ENCODE measurements at regions not wholly inside any gene's neighbourhood (a gene's known extent, or its start where the extent isn't known, plus 50 kb on each side); places are given as distances from the start of the nearest gene placed in this dataset.

GRCh38 chr3:132239587-132239986 is 77.6 kb upstream of the ACP3 start:
- no peak for ATAC-seq (replicated peaks in 1 of 4)
- H3K9me3 ChIP-seq, result no peaks in the 10 kb centered on the region

DNA sequence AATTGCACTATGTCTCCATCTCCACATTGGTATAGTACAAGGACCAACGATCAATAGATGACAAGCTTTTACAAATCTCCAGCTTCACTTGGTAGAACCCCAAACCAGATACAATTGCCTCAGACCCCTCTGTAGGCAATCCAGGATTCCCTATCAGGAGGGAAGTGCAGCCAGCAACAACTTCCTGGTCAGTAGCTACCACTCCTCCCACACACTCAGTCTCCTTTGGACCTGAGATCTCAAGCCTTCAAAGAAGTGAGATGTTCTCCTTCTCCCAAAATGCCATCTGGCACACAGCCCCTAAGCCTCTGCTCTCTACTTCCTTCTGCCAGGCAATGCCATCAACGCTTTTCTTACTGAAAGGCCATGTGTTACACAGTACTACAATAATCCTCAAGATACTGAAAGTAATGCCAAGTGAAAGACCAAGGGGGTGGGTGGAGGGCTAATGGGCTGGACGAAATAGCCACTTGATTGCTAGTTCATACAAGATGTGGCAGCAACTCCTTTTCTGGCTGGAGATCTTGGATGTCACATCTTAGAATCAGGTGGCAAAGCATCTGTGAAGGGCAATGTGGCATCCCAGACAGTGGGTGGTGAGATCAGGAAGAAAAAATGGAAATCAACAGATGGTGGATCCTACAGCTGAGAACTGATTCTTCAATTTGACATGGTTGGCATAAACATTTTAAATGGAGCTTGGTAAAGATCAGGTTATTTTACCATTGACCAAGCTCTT is 75.3 kb upstream of the ACP3 start:
- H3K4me3 ChIP-seq (ENCODE audit: control insufficient read depth in 1 of 2, extremely low read depth in 1 of 2, low read length in 1 of 2), result no peak overlapping the region
- H3K36me3 ChIP-seq (ENCODE audit: control insufficient read depth in 2 of 2, extremely low read depth in 1 of 2, insufficient read depth in 1 of 2, low read length in 1 of 2), result no peaks in the 10 kb centered on the region
- DNase-seq, result no peak
- H3K9me3 ChIP-seq, result no peaks in the 10 kb centered on the region
- ATAC-seq (replicated peaks in 1 of 4), result no peak
- ChIA-PET POLR2A (no interaction called here), CTCF (no interaction called here)
- H3K27ac ChIP-seq (ENCODE audit: low read length), result no peak overlapping the region
- Mint-ChIP-seq H3K27ac (no peak overlapping the region), H3K4me1 (no peaks in the 10 kb centered on the region), H3K4me3 (no peak overlapping the region), H3K27me3 (peaks cover 15 to 38% of the 10 kb centered on the region in 2 donors), H3K36me3 (no peaks in the 10 kb centered on the region), H3K9me3 (peaks cover 0 to 4% (median 0%) of the 10 kb centered on the region in 3 donors)
- 88% methylated on average over 1 of the region's 3 CpGs for WGBS (ENCODE audit: insufficient coverage)
- H3K27me3 ChIP-seq (replicated peaks in 1 of 2; ENCODE audit: control insufficient read depth in 2 of 2, extremely low read depth in 1 of 2, insufficient read depth in 2 of 2, low read length in 1 of 2), result peaks cover 0 to 6% of the 10 kb centered on the region in 2 experiments
- H3K4me1 ChIP-seq (ENCODE audit: control insufficient read depth in 1 of 2, extremely low read depth in 1 of 2, insufficient read depth in 2 of 2, low read length in 2 of 2), result no peaks in the 10 kb centered on the region

More at GRCh38 chr3:132239587-132239986, 77.6 kb upstream of the ACP3 start:
- peaks cover 11 to 30% of the 10 kb centered on the region in 2 donors for H3K27me3 Mint-ChIP-seq
- H3K4me3 Mint-ChIP-seq, result no peak overlapping the region
- H3K9me3 Mint-ChIP-seq, result peaks cover 0 to 4% (median 0%) of the 10 kb centered on the region in 3 donors
- H3K27ac ChIP-seq (ENCODE audit: low read length), result no peak overlapping the region
- DNase-seq, result no peak
- no peaks in the 10 kb centered on the region for H3K4me1 Mint-ChIP-seq
- H3K36me3 Mint-ChIP-seq, result no peaks in the 10 kb centered on the region
- no peak overlapping the region for H3K4me3 ChIP-seq (ENCODE audit: control insufficient read depth in 1 of 2, extremely low read depth in 1 of 2, low read length in 1 of 2)
- CTCF ChIA-PET, result no interaction called here
- H3K4me1 ChIP-seq (ENCODE audit: control insufficient read depth in 1 of 2, extremely low read depth in 1 of 2, insufficient read depth in 2 of 2, low read length in 2 of 2), result no peaks in the 10 kb centered on the region
- no peaks in the 10 kb centered on the region for H3K36me3 ChIP-seq (ENCODE audit: control insufficient read depth in 2 of 2, extremely low read depth in 1 of 2, insufficient read depth in 1 of 2, low read length in 1 of 2)
- POLR2A ChIA-PET, result no interaction called here
- H3K27ac Mint-ChIP-seq, result no peak overlapping the region
- no peaks in the 10 kb centered on the region for H3K27me3 ChIP-seq (replicated peaks in 1 of 2; ENCODE audit: control insufficient read depth in 2 of 2, extremely low read depth in 1 of 2, insufficient read depth in 2 of 2, low read length in 1 of 2)

GRCh38 chr3:132242790-132243189 is 74.4 kb upstream of the ACP3 start:
- Mint-ChIP-seq H3K4me1 (no peaks in the 10 kb centered on the region), H3K27ac (no peak overlapping the region), H3K9me3 (peaks cover 0 to 4% (median 0%) of the 10 kb centered on the region in 3 donors), H3K36me3 (no peaks in the 10 kb centered on the region), H3K4me3 (no peak overlapping the region), H3K27me3 (peaks cover 17 to 36% of the 10 kb centered on the region in 2 donors)
- no peak for ATAC-seq (replicated peaks in 1 of 4)
- H3K27ac ChIP-seq (ENCODE audit: low read length), result no peak overlapping the region
- H3K9me3 ChIP-seq, result no peaks in the 10 kb centered on the region
- DNase-seq, result no peak
- ChIA-PET CTCF (no interaction called here), POLR2A (no interaction called here)
- H3K27me3 ChIP-seq (replicated peaks in 1 of 2; ENCODE audit: control insufficient read depth in 2 of 2, extremely low read depth in 1 of 2, insufficient read depth in 2 of 2, low read length in 1 of 2), result peaks cover 0 to 6% of the 10 kb centered on the region in 2 experiments
- no peaks in the 10 kb centered on the region for H3K36me3 ChIP-seq (ENCODE audit: control insufficient read depth in 2 of 2, extremely low read depth in 1 of 2, insufficient read depth in 1 of 2, low read length in 1 of 2)
- H3K4me1 ChIP-seq (ENCODE audit: control insufficient read depth in 1 of 2, extremely low read depth in 1 of 2, insufficient read depth in 2 of 2, low read length in 2 of 2), result no peaks in the 10 kb centered on the region
- no CpG with 5 or more reads among the region's 3 CpGs for WGBS (ENCODE audit: insufficient coverage)
- H3K4me3 ChIP-seq (ENCODE audit: control insufficient read depth in 1 of 2, extremely low read depth in 1 of 2, low read length in 1 of 2), result no peak overlapping the region

- ChIA-PET CTCF (no interaction called here), POLR2A (no interaction called here)
- ATAC-seq (replicated peaks in 1 of 4), result no peak
- Mint-ChIP-seq H3K27me3 (peaks cover 14 to 29% of the 10 kb centered on the region in 2 donors), H3K36me3 (no peaks in the 10 kb centered on the region), H3K4me1 (no peaks in the 10 kb centered on the region), H3K27ac (no peak overlapping the region), H3K9me3 (no peaks in the 10 kb centered on the region), H3K4me3 (no peak overlapping the region)
- no peaks in the 10 kb centered on the region for H3K9me3 ChIP-seq
- H3K4me1 ChIP-seq (ENCODE audit: control insufficient read depth in 1 of 2, extremely low read depth in 1 of 2, insufficient read depth in 2 of 2, low read length in 2 of 2), result no peaks in the 10 kb centered on the region
- H3K27me3 ChIP-seq (replicated peaks in 1 of 2; ENCODE audit: control insufficient read depth in 2 of 2, extremely low read depth in 1 of 2, insufficient read depth in 2 of 2, low read length in 1 of 2), result peaks cover 0 to 6% of the 10 kb centered on the region in 2 experiments
- no peak for DNase-seq
- 17% methylated on average over 2 of the region's 3 CpGs for WGBS (ENCODE audit: insufficient coverage)
- no peaks in the 10 kb centered on the region for H3K36me3 ChIP-seq (ENCODE audit: control insufficient read depth in 2 of 2, extremely low read depth in 1 of 2, insufficient read depth in 1 of 2, low read length in 1 of 2)
- no peak overlapping the region for H3K4me3 ChIP-seq (ENCODE audit: control insufficient read depth in 1 of 2, extremely low read depth in 1 of 2, low read length in 1 of 2)
- no peak overlapping the region for H3K27ac ChIP-seq (ENCODE audit: low read length)
These were observed 71.6 kb upstream of the ACP3 start for GRCh38 chr3:132245552-132246142.

DNA sequence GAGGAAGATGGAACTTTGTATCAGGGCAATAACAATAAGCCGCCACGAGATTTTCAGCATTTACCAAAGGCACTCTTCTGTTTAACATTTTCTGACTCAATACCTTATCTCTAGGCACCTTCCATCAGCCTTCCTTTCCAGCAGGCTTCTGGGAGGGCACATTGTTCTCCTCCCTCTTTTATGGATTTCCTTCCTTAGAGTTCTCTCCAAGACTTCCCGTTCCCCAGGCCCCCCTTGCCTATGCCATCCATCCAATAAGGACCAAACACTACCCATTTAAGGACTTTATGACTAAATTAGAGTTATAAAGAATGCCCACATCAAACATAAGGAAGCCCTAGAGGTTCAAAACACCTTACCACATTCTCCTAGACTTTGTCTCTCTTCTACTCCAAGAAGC is 71.0 kb upstream of the ACP3 start:
- Mint-ChIP-seq H3K4me1 (no peaks in the 10 kb centered on the region), H3K36me3 (no peaks in the 10 kb centered on the region), H3K4me3 (no peak overlapping the region), H3K27me3 (peaks cover 14 to 29% of the 10 kb centered on the region in 2 donors), H3K9me3 (no peaks in the 10 kb centered on the region), H3K27ac (no peak overlapping the region)
- H3K9me3 ChIP-seq, result no peaks in the 10 kb centered on the region
- WGBS (ENCODE audit: insufficient coverage), result no CpG with 5 or more reads among the region's 3 CpGs
- no peak overlapping the region for H3K27ac ChIP-seq (ENCODE audit: low read length)
- H3K4me1 ChIP-seq (ENCODE audit: control insufficient read depth in 1 of 2, extremely low read depth in 1 of 2, insufficient read depth in 2 of 2, low read length in 2 of 2), result no peaks in the 10 kb centered on the region
- no peaks in the 10 kb centered on the region for H3K36me3 ChIP-seq (ENCODE audit: control insufficient read depth in 2 of 2, extremely low read depth in 1 of 2, insufficient read depth in 1 of 2, low read length in 1 of 2)
- peaks cover 0 to 6% of the 10 kb centered on the region in 2 experiments for H3K27me3 ChIP-seq (replicated peaks in 1 of 2; ENCODE audit: control insufficient read depth in 2 of 2, extremely low read depth in 1 of 2, insufficient read depth in 2 of 2, low read length in 1 of 2)
- POLR2A ChIA-PET, result no interaction called here
- no peak for DNase-seq
- CTCF ChIA-PET, result no interaction called here
- H3K4me3 ChIP-seq (ENCODE audit: control insufficient read depth in 1 of 2, extremely low read depth in 1 of 2, low read length in 1 of 2), result no peak overlapping the region
- ATAC-seq (replicated peaks in 1 of 4), result no peak

GRCh38 chr3:132247211-132247610 is 70.0 kb upstream of the ACP3 start:
- Mint-ChIP-seq H3K36me3 (no peaks in the 10 kb centered on the region), H3K4me1 (no peaks in the 10 kb centered on the region), H3K27ac (no peak overlapping the region), H3K27me3 (peaks cover 11 to 21% of the 10 kb centered on the region in 2 donors), H3K4me3 (no peak overlapping the region), H3K9me3 (no peaks in the 10 kb centered on the region)
- ChIA-PET CTCF (no interaction called here), POLR2A (no interaction called here)
- no peak for ATAC-seq (replicated peaks in 1 of 4)
- no peak for DNase-seq
- H3K36me3 ChIP-seq (ENCODE audit: control insufficient read depth in 2 of 2, extremely low read depth in 1 of 2, insufficient read depth in 1 of 2, low read length in 1 of 2), result no peaks in the 10 kb centered on the region
- H3K4me1 ChIP-seq (ENCODE audit: control insufficient read depth in 1 of 2, extremely low read depth in 1 of 2, insufficient read depth in 2 of 2, low read length in 2 of 2), result no peaks in the 10 kb centered on the region
- H3K27me3 ChIP-seq (replicated peaks in 1 of 2; ENCODE audit: control insufficient read depth in 2 of 2, extremely low read depth in 1 of 2, insufficient read depth in 2 of 2, low read length in 1 of 2), result peaks cover 0 to 6% of the 10 kb centered on the region in 2 experiments
- no peaks in the 10 kb centered on the region for H3K9me3 ChIP-seq
- no CpG with 5 or more reads among the region's 1 CpG for WGBS (ENCODE audit: insufficient coverage)
- H3K27ac ChIP-seq (ENCODE audit: low read length), result no peak overlapping the region
- no peak overlapping the region for H3K4me3 ChIP-seq (ENCODE audit: control insufficient read depth in 1 of 2, extremely low read depth in 1 of 2, low read length in 1 of 2)

Measured in T-cell (primary cell).